Left ventricle myocardium inferior (tissue), 1 donor: ENCODE measurements at regions not wholly inside any gene's neighbourhood (a gene's known extent, or its start where the extent isn't known, plus 50 kb on each side); places are given as distances from the start of the nearest gene placed in this dataset.

Experiments
- DNase-seq: peaks from one replicate; pipeline ENCODE4 v3.0.0-alpha.2; 2020
- H3K27ac ChIP-seq: fragments of 200-600 bp; replicated peaks from 2 replicates; pipeline ENCODE4 v1.8.0; 2021
- H3K27me3 ChIP-seq: fragments of 200-600 bp; 2 replicates; pipeline ENCODE4 v1.8.0; 2021; ENCODE audit warnings: low read depth
- H3K36me3 ChIP-seq: fragments of 200-600 bp; 2 replicates; pipeline ENCODE4 v1.8.0; 2021
- H3K4me1 ChIP-seq: fragments of 200-600 bp; 2 replicates; pipeline ENCODE4 v1.8.0; 2021
- H3K4me3 ChIP-seq: fragments of 200-600 bp; 2 replicates; pipeline ENCODE4 v1.8.0; 2021; ENCODE audit warnings: mild to moderate bottlenecking, moderate library complexity
- H3K9me3 ChIP-seq: fragments of 200-600 bp; replicated peaks from 2 replicates; pipeline ENCODE4 v1.8.0; 2021
- CTCF ChIP-seq: fragments of 200-600 bp; IDR thresholded peaks from 2 replicates; pipeline ENCODE4 v1.8.0; 2021; ENCODE audit warnings: antibody characterized with exemption, mild to moderate bottlenecking, borderline replicate concordance
- intact Hi-C: fragments of 100-400 bp; cut with micrococcal nuclease; formaldehyde crosslinking; loops from one replicate; pipeline ENCODE4 v1.11.0; 2022
- donor health status: DM: no; HTN: yes; CAD: no; lungs with severe emphysema.

DNA sequence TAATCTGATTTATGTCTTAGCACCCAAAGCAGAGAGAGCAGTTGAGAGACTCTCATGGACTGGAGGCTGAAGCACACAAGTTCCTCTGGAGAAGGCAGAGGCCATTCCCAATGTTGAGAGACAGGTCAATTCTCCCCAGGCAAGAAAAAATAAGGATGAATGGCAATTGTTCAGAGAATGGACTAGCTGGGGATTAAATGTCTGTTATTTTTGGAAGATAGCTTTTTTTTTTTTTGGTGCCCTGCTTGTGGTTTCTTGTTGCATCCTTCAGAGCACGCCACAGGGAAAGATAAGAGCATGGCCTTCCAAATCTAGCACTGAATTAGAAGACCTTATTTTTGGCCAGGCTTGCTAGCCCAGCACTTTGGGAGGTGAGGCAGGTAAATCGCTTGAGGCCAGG is 65.6 kb upstream of the ERRFI1 start:
- Histone ChIP-seq H3K27ac (no peak overlapping the region), H3K4me3 (no peak overlapping the region), H3K9me3 (no peaks in the 10 kb centered on the region), H3K36me3 (no peaks in the 10 kb centered on the region), H3K4me1 (peaks cover 25% of the 10 kb centered on the region), H3K27me3 (no peaks in the 10 kb centered on the region)
- intact Hi-C loops, result no loop called here
- no peak for TF ChIP-seq CTCF
- DNase-seq, result no peak

DNA sequence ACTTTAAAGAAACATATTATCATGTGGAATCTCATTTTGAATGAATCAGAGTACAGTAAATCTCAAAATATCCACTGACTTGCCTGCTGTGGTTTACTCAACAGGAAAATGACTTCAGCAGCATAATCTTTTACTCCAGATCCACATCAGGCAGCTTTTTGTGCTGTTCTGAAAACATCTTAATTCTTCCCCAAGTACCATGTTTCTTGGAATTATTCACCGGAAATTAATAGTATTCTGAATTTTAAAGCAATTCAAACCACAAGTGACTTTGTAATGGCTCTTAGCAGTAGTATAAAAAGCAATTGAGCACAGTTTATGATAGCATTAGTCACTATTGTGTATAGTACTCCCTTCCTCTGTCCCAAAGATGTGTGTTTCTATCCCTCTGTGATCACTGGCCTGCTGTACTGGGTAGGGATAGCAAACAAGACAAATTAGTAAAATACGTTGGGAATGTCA is 64.2 kb upstream of the ERRFI1 start:
- TF ChIP-seq CTCF, result no peak
- H3K27me3 ChIP-seq, result no peaks in the 10 kb centered on the region
- H3K36me3 ChIP-seq, result no peaks in the 10 kb centered on the region
- peaks cover 16% of the 10 kb centered on the region for H3K4me1 ChIP-seq
- no peak overlapping the region for H3K4me3 ChIP-seq
- peak overlapping the region; percentile 54 for H3K27ac ChIP-seq
- no peak for DNase-seq
- peaks cover 9% of the 10 kb centered on the region for H3K9me3 ChIP-seq
- intact Hi-C loops, result no loop called here

- Histone ChIP-seq H3K27me3 (no peaks in the 10 kb centered on the region), H3K27ac (peak overlapping the region; percentile 54), H3K4me1 (peaks cover 17% of the 10 kb centered on the region), H3K9me3 (peaks cover 9% of the 10 kb centered on the region), H3K36me3 (no peaks in the 10 kb centered on the region), H3K4me3 (no peak overlapping the region)
- TF ChIP-seq CTCF, result no peak
- intact Hi-C loops, result no loop called here
- no peak for DNase-seq
Measured at GRCh38 chr1:8089535-8090228, 63.6 kb upstream of the ERRFI1 start.

DNA sequence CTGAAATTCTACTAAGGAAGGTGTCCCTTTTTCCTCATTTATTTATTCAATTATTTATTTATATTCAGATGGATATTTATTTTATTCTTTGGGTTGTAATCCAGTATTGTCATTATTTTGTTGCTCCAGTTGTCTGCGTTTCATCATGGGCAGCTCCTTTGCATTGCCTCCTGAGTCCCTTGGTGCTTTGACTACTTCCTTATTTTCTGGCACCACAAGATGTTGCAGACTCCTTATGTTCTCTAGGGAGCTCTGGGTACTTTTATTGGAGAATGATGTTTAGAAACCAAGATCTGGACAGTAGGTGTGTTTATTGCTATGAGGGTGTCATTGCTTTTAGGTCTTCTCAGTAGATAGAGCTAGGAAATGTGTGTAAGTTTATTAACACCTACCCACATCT is 59.9 kb upstream of the ERRFI1 start:
- Histone ChIP-seq H3K4me1 (peaks cover 37% of the 10 kb centered on the region), H3K27me3 (no peaks in the 10 kb centered on the region), H3K27ac (no peak overlapping the region), H3K4me3 (no peak overlapping the region), H3K36me3 (no peaks in the 10 kb centered on the region), H3K9me3 (peaks cover 9% of the 10 kb centered on the region)
- TF ChIP-seq CTCF, result no peak
- intact Hi-C loops, result no loop called here
- no peak for DNase-seq

- intact Hi-C loops, result no loop called here
- Histone ChIP-seq H3K27me3 (no peaks in the 10 kb centered on the region), H3K4me3 (no peak overlapping the region), H3K36me3 (no peaks in the 10 kb centered on the region), H3K4me1 (peaks cover 32% of the 10 kb centered on the region), H3K9me3 (peaks cover 9% of the 10 kb centered on the region), H3K27ac (peak overlapping the region; percentile 80)
- TF ChIP-seq CTCF, result no peak
- DNase-seq, result no peak
Measured at GRCh38 chr1:8084913-8085312, 58.8 kb upstream of the ERRFI1 start.
